GM21515 (cell line): ENCODE measurements at regions not wholly inside any gene's neighbourhood (a gene's known extent, or its start where the extent isn't known, plus 50 kb on each side); places are given as distances from the start of the nearest gene placed in this dataset.

ENCODE experiments used
- ATAC-seq: cut with Tn5 transposase; IDR thresholded peaks from one replicate; pipeline ENCODE4 v1.9.1; 2021; ENCODE audit not compliant: unreplicated experiment

GRCh38 chr6:141337191-141337590 lies 795.5 kb upstream of the GJE1 start:
- no peak for ATAC-seq

- ATAC-seq: no peak
Measured at GRCh38 chr6:141335477-141336273, 797.0 kb upstream of the GJE1 start.

GRCh38 chr6:141326925-141327324 lies 805.8 kb upstream of the GJE1 start:
- no peak for ATAC-seq

- ATAC-seq: no peak
Measured at GRCh38 chr6:141326426-141326825, 806.3 kb upstream of the GJE1 start.

GRCh38 chr6:141321493-141322347 lies 811.0 kb upstream of the GJE1 start:
- ATAC-seq: no peak

- ATAC-seq: no peak
Measured at GRCh38 chr6:141316236-141316635, 816.5 kb upstream of the GJE1 start.

GRCh38 chr6:141313986-141314385 lies 818.7 kb upstream of the GJE1 start:
- no peak for ATAC-seq

GRCh38 chr6:141309295-141309694 lies 823.4 kb upstream of the GJE1 start:
- ATAC-seq: no peak

- no peak for ATAC-seq
Measured at GRCh38 chr6:141307309-141307998, 825.3 kb upstream of the GJE1 start.

GRCh38 chr6:141303907-141304306 lies 828.8 kb upstream of the GJE1 start:
- no peak for ATAC-seq

- no peak for ATAC-seq
Measured at GRCh38 chr6:141301779-141302178, 830.9 kb upstream of the GJE1 start.

- ATAC-seq: no peak
Measured at GRCh38 chr6:141290941-141291721, 841.6 kb upstream of the GJE1 start.

GRCh38 chr6:141288947-141289346 lies 843.8 kb upstream of the GJE1 start:
- no peak for ATAC-seq

- no peak for ATAC-seq
Measured at GRCh38 chr6:141282263-141282662, 850.5 kb upstream of the GJE1 start.

GRCh38 chr6:141269684-141270083 lies 863.0 kb upstream of the GJE1 start:
- ATAC-seq: no peak

- ATAC-seq: no peak
Measured at GRCh38 chr6:141267420-141267819, 865.3 kb upstream of the GJE1 start.

- no peak for ATAC-seq
Measured at GRCh38 chr6:141265756-141266623, 866.7 kb upstream of the GJE1 start.

- no peak for ATAC-seq
Measured at GRCh38 chr6:141264101-141264500, 868.6 kb upstream of the GJE1 start.

- no peak for ATAC-seq
Measured at GRCh38 chr6:141261672-141262060, 871.1 kb upstream of the GJE1 start.
